ENCODE measurements at regions not wholly inside any gene's neighbourhood (a gene's known extent, or its start where the extent isn't known, plus 50 kb on each side); places are given as distances from the start of the nearest gene placed in this dataset.

DNA sequence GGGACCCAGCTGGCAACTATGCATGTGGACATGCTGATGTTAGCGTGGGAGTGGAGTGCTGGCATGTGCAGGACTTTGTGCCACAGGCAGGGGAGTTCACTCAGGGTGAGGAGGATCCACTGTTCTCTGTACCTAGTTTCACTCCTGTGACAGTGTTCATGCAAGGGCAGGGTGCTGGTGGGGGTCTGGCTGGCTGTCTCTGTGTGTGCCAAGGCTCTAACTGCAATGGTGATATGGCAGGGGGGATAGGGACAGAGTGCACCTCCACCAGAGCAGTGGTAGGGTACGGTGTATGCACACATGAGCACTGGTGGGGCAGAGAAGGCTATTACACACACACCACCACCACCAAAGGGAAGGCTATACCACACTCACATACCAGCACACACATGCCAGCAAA is 210.2 kb upstream of the DEFB112 start:
- no peak overlapping the region for H3K4me3 Mint-ChIP-seq
- H3K27me3 Mint-ChIP-seq: peaks cover 4% of the 10 kb centered on the region
- TF ChIP-seq, protein P1, sequence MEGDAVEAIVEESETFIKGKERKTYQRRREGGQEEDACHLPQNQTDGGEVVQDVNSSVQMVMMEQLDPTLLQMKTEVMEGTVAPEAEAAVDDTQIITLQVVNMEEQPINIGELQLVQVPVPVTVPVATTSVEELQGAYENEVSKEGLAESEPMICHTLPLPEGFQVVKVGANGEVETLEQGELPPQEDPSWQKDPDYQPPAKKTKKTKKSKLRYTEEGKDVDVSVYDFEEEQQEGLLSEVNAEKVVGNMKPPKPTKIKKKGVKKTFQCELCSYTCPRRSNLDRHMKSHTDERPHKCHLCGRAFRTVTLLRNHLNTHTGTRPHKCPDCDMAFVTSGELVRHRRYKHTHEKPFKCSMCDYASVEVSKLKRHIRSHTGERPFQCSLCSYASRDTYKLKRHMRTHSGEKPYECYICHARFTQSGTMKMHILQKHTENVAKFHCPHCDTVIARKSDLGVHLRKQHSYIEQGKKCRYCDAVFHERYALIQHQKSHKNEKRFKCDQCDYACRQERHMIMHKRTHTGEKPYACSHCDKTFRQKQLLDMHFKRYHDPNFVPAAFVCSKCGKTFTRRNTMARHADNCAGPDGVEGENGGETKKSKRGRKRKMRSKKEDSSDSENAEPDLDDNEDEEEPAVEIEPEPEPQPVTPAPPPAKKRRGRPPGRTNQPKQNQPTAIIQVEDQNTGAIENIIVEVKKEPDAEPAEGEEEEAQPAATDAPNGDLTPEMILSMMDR (conservative IDR thresholded peaks at IDR 0.05): no peak
- no peak for DNase-seq (ENCODE audit: extremely low spot score, unreplicated experiment)
- no peaks in the 10 kb centered on the region for H3K4me1 Mint-ChIP-seq (ENCODE audit: unreplicated experiment)
- H3K9me3 Mint-ChIP-seq: no peaks in the 10 kb centered on the region
- H3K36me3 Mint-ChIP-seq: no peaks in the 10 kb centered on the region
- H3K27ac Mint-ChIP-seq: no peak overlapping the region

- H3K36me3 Mint-ChIP-seq: no peaks in the 10 kb centered on the region
These were observed 215.4 kb upstream of the DEFB112 start for GRCh38 chr6:50264995-50265571.

DNA sequence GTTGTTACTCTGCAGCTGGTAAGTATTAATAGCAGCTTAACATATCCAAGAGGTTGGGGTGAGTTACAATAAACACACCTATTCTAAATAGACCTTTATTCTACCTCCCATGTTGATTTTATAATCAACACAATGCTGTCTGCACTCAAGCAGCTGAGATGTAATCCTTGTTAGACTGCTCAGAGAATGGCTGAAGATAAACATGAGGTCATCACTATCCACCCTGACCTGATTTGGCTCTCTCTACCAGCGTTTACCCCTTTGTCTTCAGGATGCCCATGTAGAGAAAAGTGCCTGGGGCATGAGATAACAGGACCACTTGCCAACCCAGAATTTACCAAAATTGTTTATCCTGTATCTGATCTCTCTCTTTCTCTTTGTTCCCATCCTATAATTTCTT is 220.7 kb upstream of the DEFB112 start:
- no peaks in the 10 kb centered on the region for H3K9me3 Mint-ChIP-seq
- H3K27me3 Mint-ChIP-seq: peaks cover 5% of the 10 kb centered on the region
- TF ChIP-seq, protein P1 (conservative IDR thresholded peaks at IDR 0.05): no peak
- no peak overlapping the region for H3K27ac Mint-ChIP-seq
- DNase-seq (ENCODE audit: extremely low spot score, unreplicated experiment): no peak
- no peaks in the 10 kb centered on the region for H3K4me1 Mint-ChIP-seq (ENCODE audit: unreplicated experiment)
- no peak overlapping the region for H3K4me3 Mint-ChIP-seq
- no peaks in the 10 kb centered on the region for H3K36me3 Mint-ChIP-seq

More at GRCh38 chr6:50264995-50265571, 215.4 kb upstream of the DEFB112 start:
- Mint-ChIP-seq H3K4me1 (ENCODE audit: unreplicated experiment) (no peaks in the 10 kb centered on the region), H3K27me3 (no peaks in the 10 kb centered on the region), H3K4me3 (no peak overlapping the region), H3K9me3 (no peaks in the 10 kb centered on the region), H3K27ac (no peak overlapping the region)
- TF ChIP-seq, protein P1 (conservative IDR thresholded peaks at IDR 0.05): peak; percentile 70
- DNase-seq (ENCODE audit: extremely low spot score, unreplicated experiment): no peak

- no peaks in the 10 kb centered on the region for H3K4me1 Mint-ChIP-seq (ENCODE audit: unreplicated experiment)
- H3K36me3 Mint-ChIP-seq: no peaks in the 10 kb centered on the region
- H3K27me3 Mint-ChIP-seq: peaks cover 5% of the 10 kb centered on the region
- no peak overlapping the region for H3K4me3 Mint-ChIP-seq
- no peaks in the 10 kb centered on the region for H3K9me3 Mint-ChIP-seq
- no peak for DNase-seq (ENCODE audit: extremely low spot score, unreplicated experiment)
- TF ChIP-seq, protein P1 (conservative IDR thresholded peaks at IDR 0.05): no peak
- H3K27ac Mint-ChIP-seq: no peak overlapping the region
These were observed 221.5 kb upstream of the DEFB112 start for GRCh38 chr6:50271266-50271665.

DNA sequence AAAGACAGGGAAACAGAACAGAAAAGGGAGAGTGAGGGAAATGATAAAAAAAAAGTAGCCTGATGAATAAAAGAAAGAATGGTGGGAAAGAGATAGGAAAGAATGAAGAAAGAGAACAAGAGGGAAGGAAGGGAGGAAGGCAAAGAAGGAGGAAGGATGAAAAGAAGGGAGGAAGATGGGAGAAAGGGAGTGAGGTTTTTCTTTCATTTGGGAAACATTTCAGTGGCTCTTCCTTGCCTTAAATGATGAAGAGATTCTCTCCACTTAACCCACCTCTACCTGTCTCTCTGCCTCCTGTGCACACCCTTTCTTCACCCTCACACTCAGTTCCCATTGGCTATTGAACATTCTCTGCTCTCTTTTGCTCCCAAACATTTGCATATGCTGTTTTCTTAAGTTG is 222.1 kb upstream of the DEFB112 start:
- H3K4me3 Mint-ChIP-seq: no peak overlapping the region
- TF ChIP-seq, protein P1 (conservative IDR thresholded peaks at IDR 0.05): no peak
- DNase-seq (ENCODE audit: extremely low spot score, unreplicated experiment): no peak
- no peak overlapping the region for H3K27ac Mint-ChIP-seq
- H3K4me1 Mint-ChIP-seq (ENCODE audit: unreplicated experiment): no peaks in the 10 kb centered on the region
- no peaks in the 10 kb centered on the region for H3K36me3 Mint-ChIP-seq
- peaks cover 5% of the 10 kb centered on the region for H3K27me3 Mint-ChIP-seq
- no peaks in the 10 kb centered on the region for H3K9me3 Mint-ChIP-seq

- H3K27me3 Mint-ChIP-seq: peaks cover 5% of the 10 kb centered on the region
- H3K4me1 Mint-ChIP-seq (ENCODE audit: unreplicated experiment): no peaks in the 10 kb centered on the region
- H3K4me3 Mint-ChIP-seq: no peak overlapping the region
- H3K9me3 Mint-ChIP-seq: no peaks in the 10 kb centered on the region
- no peak overlapping the region for H3K27ac Mint-ChIP-seq
- TF ChIP-seq, protein P1 (conservative IDR thresholded peaks at IDR 0.05): no peak
- no peak for DNase-seq (ENCODE audit: extremely low spot score, unreplicated experiment)
- no peaks in the 10 kb centered on the region for H3K36me3 Mint-ChIP-seq
These were observed 222.9 kb upstream of the DEFB112 start for GRCh38 chr6:50272611-50273010.

All from type B pancreatic cell (in vitro differentiated cells).